Fibroblast of the aortic adventitia (primary cell): ENCODE measurements at regions not wholly inside any gene's neighbourhood (a gene's known extent, or its start where the extent isn't known, plus 50 kb on each side); places are given as distances from the start of the nearest gene placed in this dataset.

Source experiments
- DNase-seq: peaks from one replicate; pipeline ENCODE4 v3.0.0-alpha.2; 2010; ENCODE audit warnings: low read depth
- H3K4me3 ChIP-seq: 2 replicates; pipeline ENCODE4 v1.5.1; 2011; ENCODE audit warnings: low read depth, mild to moderate bottlenecking, control low read depth, low read length, moderate library complexity
- CTCF ChIP-seq: IDR thresholded peaks from 2 replicates; pipeline ENCODE4 v1.5.1; 2011; ENCODE audit warnings: mild to moderate bottlenecking, low read length, control low read depth, inconsistent platforms; ENCODE audit not compliant: insufficient read depth

- H3K4me3 ChIP-seq: no peak overlapping the region
- DNase-seq: no peak
- TF ChIP-seq CTCF: no peak
These were observed 191.3 kb upstream of the FAM3C start for GRCh38 chr7:121587435-121587834.

GRCh38 chr7:121582258-121582657, 186.2 kb upstream of the FAM3C start:
- no peak overlapping the region for H3K4me3 ChIP-seq
- TF ChIP-seq CTCF: no peak
- DNase-seq: no peak

GRCh38 chr7:121579639-121580038, 183.5 kb upstream of the FAM3C start:
- no peak overlapping the region for H3K4me3 ChIP-seq
- TF ChIP-seq CTCF: no peak
- DNase-seq: no peak

GRCh38 chr7:121578669-121579068, 182.6 kb upstream of the FAM3C start:
- DNase-seq: no peak
- no peak for TF ChIP-seq CTCF
- H3K4me3 ChIP-seq: no peak overlapping the region

GRCh38 chr7:121576148-121576917, 180.2 kb upstream of the FAM3C start:
- H3K4me3 ChIP-seq: no peak overlapping the region
- TF ChIP-seq CTCF: no peak
- DNase-seq: no peak

- TF ChIP-seq CTCF: no peak
- no peak for DNase-seq
- no peak overlapping the region for H3K4me3 ChIP-seq
These were observed 179.2 kb upstream of the FAM3C start for GRCh38 chr7:121575194-121575765.
